Dermis microvascular lymphatic vessel endothelial cell (primary cell): ENCODE measurements at regions not wholly inside any gene's neighbourhood (a gene's known extent, or its start where the extent isn't known, plus 50 kb on each side); places are given as distances from the start of the nearest gene placed in this dataset.

Experiments used
- DNase-seq, 2 donors: peaks; one replicate each; pipeline versions ENCODE4 v3.0.0 to v3.0.0-alpha.2; 2010; ENCODE audit warnings: low read depth in 2 of 2

GRCh38 chr11:111444040-111444439 is 65.0 kb upstream of the POU2AF1 start:
- DNase-seq = no peak

- DNase-seq = no peak
These were observed 64.6 kb upstream of the POU2AF1 start for GRCh38 chr11:111443640-111444039.

GRCh38 chr11:111443032-111443431 is 64.0 kb upstream of the POU2AF1 start:
- DNase-seq = no peak

- DNase-seq = peak in 1 of 2 donors; percentile 24
These were observed 62.4 kb upstream of the POU2AF1 start for GRCh38 chr11:111441443-111441842.

- no peak for DNase-seq
These were observed 61.5 kb upstream of the POU2AF1 start for GRCh38 chr11:111440416-111441205.

- no peak for DNase-seq
These were observed 60.8 kb upstream of the POU2AF1 start for GRCh38 chr11:111439901-111440300.

GRCh38 chr11:111438846-111439520 is 59.9 kb upstream of the POU2AF1 start:
- DNase-seq = no peak

- no peak for DNase-seq
These were observed 59.1 kb upstream of the POU2AF1 start for GRCh38 chr11:111438168-111438567.

- no peak for DNase-seq
These were observed 56.1 kb upstream of the POU2AF1 start for GRCh38 chr11:111435046-111435698.

- peak in 1 of 2 donors; percentile 33 for DNase-seq
These were observed 50.0 kb upstream of the POU2AF1 start for GRCh38 chr11:111429066-111429506.
